ENCODE measurements at regions not wholly inside any gene's neighbourhood (a gene's known extent, or its start where the extent isn't known, plus 50 kb on each side); places are given as distances from the start of the nearest gene placed in this dataset.

GRCh38 chr11:116640641-116641402, 132.0 kb downstream of the BUD13 start:
- TF ChIP-seq POLR2A (IDR thresholded peaks at IDR 0.05) (no peak), CTCF (IDR thresholded peaks at IDR 0.05 in 4 of 5, conservative IDR thresholded peaks at IDR 0.05 in 1 of 5) (no peak)

Data from gastrocnemius medialis (tissue), 4 donors.